ENCODE measurements at regions not wholly inside any gene's neighbourhood (a gene's known extent, or its start where the extent isn't known, plus 50 kb on each side); places are given as distances from the start of the nearest gene placed in this dataset.

- Histone ChIP-seq H3K27ac (ENCODE audit: low read depth in 1 of 3, low read length in 2 of 3) (no peak overlapping the region), H3K4me1 (ENCODE audit: control insufficient read depth in 3 of 3, insufficient read depth in 2 of 3, low read depth in 1 of 3, low read length in 2 of 3) (no peaks in the 10 kb centered on the region), H3K9me3 (ENCODE audit: control insufficient read depth in 2 of 2, insufficient read depth in 1 of 2, low read depth in 1 of 2, low read length in 1 of 2) (no peaks in the 10 kb centered on the region), H3K36me3 (ENCODE audit: control insufficient read depth in 3 of 3, insufficient read depth in 2 of 3, low read depth in 1 of 3, low read length in 3 of 3) (no peaks in the 10 kb centered on the region), H3K4me3 (ENCODE audit: low read depth in 1 of 3, low read length in 3 of 3) (no peak overlapping the region), H3K27me3 (ENCODE audit: control insufficient read depth in 3 of 3, insufficient read depth in 3 of 3, low read length in 3 of 3) (peaks cover 0 to 2% (median 0%) of the 10 kb centered on the region in 3 donors)
- DNase-seq (no peak), FAIRE-seq (no peak)
- 46 to 55% (median 52%) methylated on average over 1 of the region's 1 CpG for WGBS, 3 donors
These were observed 826.8 kb downstream of the NTRK3 start for GRCh38 chr15:87429754-87430153.

- WGBS, 3 donors: 45 to 61% (median 56%) methylated on average over 2 of the region's 2 CpGs
- H3K9me3 ChIP-seq (ENCODE audit: control insufficient read depth in 2 of 2, insufficient read depth in 1 of 2, low read depth in 1 of 2, low read length in 1 of 2): no peaks in the 10 kb centered on the region
- DNase-seq: no peak
- H3K27me3 ChIP-seq (ENCODE audit: control insufficient read depth in 3 of 3, insufficient read depth in 3 of 3, low read length in 3 of 3): no peaks in the 10 kb centered on the region
- no peak for FAIRE-seq
- H3K4me3 ChIP-seq (ENCODE audit: low read depth in 1 of 3, low read length in 3 of 3): no peak overlapping the region
- no peaks in the 10 kb centered on the region for H3K36me3 ChIP-seq (ENCODE audit: control insufficient read depth in 3 of 3, insufficient read depth in 2 of 3, low read depth in 1 of 3, low read length in 3 of 3)
- H3K4me1 ChIP-seq (ENCODE audit: control insufficient read depth in 3 of 3, insufficient read depth in 2 of 3, low read depth in 1 of 3, low read length in 2 of 3): no peaks in the 10 kb centered on the region
- no peak overlapping the region for H3K27ac ChIP-seq (ENCODE audit: low read depth in 1 of 3, low read length in 2 of 3)
These were observed 836.5 kb downstream of the NTRK3 start for GRCh38 chr15:87420017-87420416.

- Histone ChIP-seq H3K4me1 (ENCODE audit: control insufficient read depth in 3 of 3, insufficient read depth in 2 of 3, low read depth in 1 of 3, low read length in 2 of 3) (no peaks in the 10 kb centered on the region), H3K27me3 (ENCODE audit: control insufficient read depth in 3 of 3, insufficient read depth in 3 of 3, low read length in 3 of 3) (no peaks in the 10 kb centered on the region), H3K4me3 (ENCODE audit: low read depth in 1 of 3, low read length in 3 of 3) (no peak overlapping the region), H3K36me3 (ENCODE audit: control insufficient read depth in 3 of 3, insufficient read depth in 2 of 3, low read depth in 1 of 3, low read length in 3 of 3) (no peaks in the 10 kb centered on the region), H3K27ac (ENCODE audit: low read depth in 1 of 3, low read length in 2 of 3) (no peak overlapping the region), H3K9me3 (ENCODE audit: control insufficient read depth in 2 of 2, insufficient read depth in 1 of 2, low read depth in 1 of 2, low read length in 1 of 2) (no peaks in the 10 kb centered on the region)
- DNase-seq: no peak
- FAIRE-seq: no peak
- 44 to 72% (median 71%) methylated on average over 1 of the region's 1 CpG for WGBS, 3 donors
These were observed 837.2 kb downstream of the NTRK3 start for GRCh38 chr15:87419344-87419743.

- DNase-seq (no peak), FAIRE-seq (no peak)
- H3K4me3 ChIP-seq (ENCODE audit: low read depth in 1 of 3, low read length in 3 of 3): no peak overlapping the region
- 50 to 61% (median 58%) methylated on average over 5 of the region's 5 CpGs for WGBS, 3 donors
- no peaks in the 10 kb centered on the region for H3K36me3 ChIP-seq (ENCODE audit: control insufficient read depth in 3 of 3, insufficient read depth in 2 of 3, low read depth in 1 of 3, low read length in 3 of 3)
- no peaks in the 10 kb centered on the region for H3K9me3 ChIP-seq (ENCODE audit: control insufficient read depth in 2 of 2, insufficient read depth in 1 of 2, low read depth in 1 of 2, low read length in 1 of 2)
- H3K4me1 ChIP-seq (ENCODE audit: control insufficient read depth in 3 of 3, insufficient read depth in 2 of 3, low read depth in 1 of 3, low read length in 2 of 3): no peaks in the 10 kb centered on the region
- no peak overlapping the region for H3K27ac ChIP-seq (ENCODE audit: low read depth in 1 of 3, low read length in 2 of 3)
- no peaks in the 10 kb centered on the region for H3K27me3 ChIP-seq (ENCODE audit: control insufficient read depth in 3 of 3, insufficient read depth in 3 of 3, low read length in 3 of 3)
These were observed 839.8 kb downstream of the NTRK3 start for GRCh38 chr15:87416591-87417257.

GRCh38 chr15:87408902-87409301 lies 847.6 kb downstream of the NTRK3 start:
- no peak overlapping the region for H3K27ac ChIP-seq (ENCODE audit: low read depth in 1 of 3, low read length in 2 of 3)
- H3K4me1 ChIP-seq (ENCODE audit: control insufficient read depth in 3 of 3, insufficient read depth in 2 of 3, low read depth in 1 of 3, low read length in 2 of 3): no peaks in the 10 kb centered on the region
- no peak for DNase-seq
- H3K9me3 ChIP-seq (ENCODE audit: control insufficient read depth in 2 of 2, insufficient read depth in 1 of 2, low read depth in 1 of 2, low read length in 1 of 2): no peaks in the 10 kb centered on the region
- H3K27me3 ChIP-seq (ENCODE audit: control insufficient read depth in 3 of 3, insufficient read depth in 3 of 3, low read length in 3 of 3): no peaks in the 10 kb centered on the region
- no peaks in the 10 kb centered on the region for H3K36me3 ChIP-seq (ENCODE audit: control insufficient read depth in 3 of 3, insufficient read depth in 2 of 3, low read depth in 1 of 3, low read length in 3 of 3)
- 55 to 62% (median 57%) methylated on average over 6 of the region's 6 CpGs for WGBS, 3 donors
- FAIRE-seq: no peak
- H3K4me3 ChIP-seq (ENCODE audit: low read depth in 1 of 3, low read length in 3 of 3): no peak overlapping the region

- no peak overlapping the region for H3K4me3 ChIP-seq (ENCODE audit: low read depth in 1 of 3, low read length in 3 of 3)
- H3K27ac ChIP-seq (ENCODE audit: low read depth in 1 of 3, low read length in 2 of 3): no peak overlapping the region
- no peaks in the 10 kb centered on the region for H3K4me1 ChIP-seq (ENCODE audit: control insufficient read depth in 3 of 3, insufficient read depth in 2 of 3, low read depth in 1 of 3, low read length in 2 of 3)
- 61 to 71% (median 70%) methylated on average over 5 of the region's 5 CpGs for WGBS, 3 donors
- no peak for DNase-seq
- H3K27me3 ChIP-seq (ENCODE audit: control insufficient read depth in 3 of 3, insufficient read depth in 3 of 3, low read length in 3 of 3): no peaks in the 10 kb centered on the region
- no peaks in the 10 kb centered on the region for H3K9me3 ChIP-seq (ENCODE audit: control insufficient read depth in 2 of 2, insufficient read depth in 1 of 2, low read depth in 1 of 2, low read length in 1 of 2)
- H3K36me3 ChIP-seq (ENCODE audit: control insufficient read depth in 3 of 3, insufficient read depth in 2 of 3, low read depth in 1 of 3, low read length in 3 of 3): no peaks in the 10 kb centered on the region
- FAIRE-seq: no peak
These were observed 852.6 kb downstream of the NTRK3 start for GRCh38 chr15:87403973-87404372.

GRCh38 chr15:87401973-87402372 lies 854.6 kb downstream of the NTRK3 start:
- no peak for FAIRE-seq
- Histone ChIP-seq H3K4me3 (ENCODE audit: low read depth in 1 of 3, low read length in 3 of 3) (no peak overlapping the region), H3K27me3 (ENCODE audit: control insufficient read depth in 3 of 3, insufficient read depth in 3 of 3, low read length in 3 of 3) (no peaks in the 10 kb centered on the region), H3K4me1 (ENCODE audit: control insufficient read depth in 3 of 3, insufficient read depth in 2 of 3, low read depth in 1 of 3, low read length in 2 of 3) (no peaks in the 10 kb centered on the region), H3K36me3 (ENCODE audit: control insufficient read depth in 3 of 3, insufficient read depth in 2 of 3, low read depth in 1 of 3, low read length in 3 of 3) (no peaks in the 10 kb centered on the region), H3K9me3 (ENCODE audit: control insufficient read depth in 2 of 2, insufficient read depth in 1 of 2, low read depth in 1 of 2, low read length in 1 of 2) (no peaks in the 10 kb centered on the region), H3K27ac (ENCODE audit: low read depth in 1 of 3, low read length in 2 of 3) (no peak overlapping the region)
- no peak for DNase-seq
- 65 to 77% (median 72%) methylated on average over 5 of the region's 5 CpGs for WGBS, 3 donors

GRCh38 chr15:87394676-87395075 lies 861.9 kb downstream of the NTRK3 start:
- 66 to 77% (median 70%) methylated on average over 3 of the region's 3 CpGs for WGBS, 3 donors
- Histone ChIP-seq H3K36me3 (ENCODE audit: control insufficient read depth in 3 of 3, insufficient read depth in 2 of 3, low read depth in 1 of 3, low read length in 3 of 3) (no peaks in the 10 kb centered on the region), H3K4me3 (ENCODE audit: low read depth in 1 of 3, low read length in 3 of 3) (no peak overlapping the region), H3K4me1 (ENCODE audit: control insufficient read depth in 3 of 3, insufficient read depth in 2 of 3, low read depth in 1 of 3, low read length in 2 of 3) (no peaks in the 10 kb centered on the region), H3K27ac (ENCODE audit: low read depth in 1 of 3, low read length in 2 of 3) (no peak overlapping the region), H3K27me3 (ENCODE audit: control insufficient read depth in 3 of 3, insufficient read depth in 3 of 3, low read length in 3 of 3) (no peaks in the 10 kb centered on the region), H3K9me3 (ENCODE audit: control insufficient read depth in 2 of 2, insufficient read depth in 1 of 2, low read depth in 1 of 2, low read length in 1 of 2) (peaks cover 0 to 11% of the 10 kb centered on the region in 2 donors)
- DNase-seq: no peak
- FAIRE-seq: no peak

- H3K27ac ChIP-seq (ENCODE audit: low read depth in 1 of 3, low read length in 2 of 3): no peak overlapping the region
- no peaks in the 10 kb centered on the region for H3K9me3 ChIP-seq (ENCODE audit: control insufficient read depth in 2 of 2, insufficient read depth in 1 of 2, low read depth in 1 of 2, low read length in 1 of 2)
- H3K36me3 ChIP-seq (ENCODE audit: control insufficient read depth in 3 of 3, insufficient read depth in 2 of 3, low read depth in 1 of 3, low read length in 3 of 3): no peaks in the 10 kb centered on the region
- no peak for FAIRE-seq
- H3K27me3 ChIP-seq (ENCODE audit: control insufficient read depth in 3 of 3, insufficient read depth in 3 of 3, low read length in 3 of 3): no peaks in the 10 kb centered on the region
- 71 to 90% (median 84%) methylated on average over 2 of the region's 2 CpGs for WGBS, 3 donors
- no peak for DNase-seq
- no peaks in the 10 kb centered on the region for H3K4me1 ChIP-seq (ENCODE audit: control insufficient read depth in 3 of 3, insufficient read depth in 2 of 3, low read depth in 1 of 3, low read length in 2 of 3)
- no peak overlapping the region for H3K4me3 ChIP-seq (ENCODE audit: low read depth in 1 of 3, low read length in 3 of 3)
These were observed 868.8 kb downstream of the NTRK3 start for GRCh38 chr15:87387766-87388165.
